ENCODE measurements at regions not wholly inside any gene's neighbourhood (a gene's known extent, or its start where the extent isn't known, plus 50 kb on each side); places are given as distances from the start of the nearest gene placed in this dataset.
"Not testable (repeated sequence)": the region's sequence is repeated elsewhere in the genome, so short reads cannot be mapped to it uniquely, and the experiment has no call there.

- no peak for TF ChIP-seq CTCF (IDR thresholded peaks at IDR 0.05)
- no peak for TF ChIP-seq POLR2A (IDR thresholded peaks at IDR 0.05)
- Histone ChIP-seq H3K4me1 (no peaks in the 10 kb centered on the region), H3K27ac (no peak overlapping the region), H3K36me3 (no peaks in the 10 kb centered on the region), H3K4me3 (replicated peaks in 1 of 3) (no peak overlapping the region), H3K9me3 (no peaks in the 10 kb centered on the region), H3K27me3 (no peaks in the 10 kb centered on the region)
- 88 to 89% methylated on average over 14 of the region's 14 CpGs for WGBS, 2 donors
- intact Hi-C loops (cut with DNase I): no loop called here
- DNase-seq: no peak
Observed at GRCh38 chr2:144747571-144747970, 227.7 kb upstream of the ZEB2 start.

GRCh38 chr2:144745424-144745823 is 225.5 kb upstream of the ZEB2 start:
- no peaks in the 10 kb centered on the region for H3K9me3 ChIP-seq
- H3K36me3 ChIP-seq: no peaks in the 10 kb centered on the region
- no peak for DNase-seq
- H3K27ac ChIP-seq: no peak overlapping the region
- no peaks in the 10 kb centered on the region for H3K4me1 ChIP-seq
- intact Hi-C loops (cut with DNase I): no loop called here
- H3K4me3 ChIP-seq (replicated peaks in 1 of 3): no peak overlapping the region
- no peaks in the 10 kb centered on the region for H3K27me3 ChIP-seq
- WGBS, 2 donors: 88 to 93% methylated on average over 4 to 6 of the region's 6 CpGs
- TF ChIP-seq POLR2A (IDR thresholded peaks at IDR 0.05): no peak

- DNase-seq: no peak
- no peak overlapping the region for H3K4me3 ChIP-seq (replicated peaks in 1 of 3)
- H3K27me3 ChIP-seq: no peaks in the 10 kb centered on the region
- H3K4me1 ChIP-seq: no peaks in the 10 kb centered on the region
- H3K9me3 ChIP-seq: no peaks in the 10 kb centered on the region
- no peaks in the 10 kb centered on the region for H3K36me3 ChIP-seq
- intact Hi-C loops (cut with DNase I): no loop called here
- TF ChIP-seq CTCF (IDR thresholded peaks at IDR 0.05) (no peak), POLR2A (IDR thresholded peaks at IDR 0.05) (no peak)
- H3K27ac ChIP-seq: no peak overlapping the region
Observed at GRCh38 chr2:144738749-144739148, 218.8 kb upstream of the ZEB2 start.

- intact Hi-C loops (cut with DNase I): no loop called here
- no peaks in the 10 kb centered on the region for H3K4me1 ChIP-seq
- 66 to 68% methylated on average over 2 of the region's 2 CpGs for WGBS, 2 donors
Observed at GRCh38 chr2:144730711-144731110, 210.8 kb upstream of the ZEB2 start.

GRCh38 chr2:144724460-144724859 is 204.5 kb upstream of the ZEB2 start:
- H3K4me3 ChIP-seq (replicated peaks in 1 of 3); DNase-seq; intact Hi-C loops (cut with DNase I); H3K27me3 ChIP-seq; H3K36me3 ChIP-seq; H3K4me1 ChIP-seq; H3K27ac ChIP-seq; H3K9me3 ChIP-seq: not testable (repeated sequence)
- 78 to 84% methylated on average over 2 of the region's 2 CpGs for WGBS, 2 donors

More at GRCh38 chr2:144730711-144731110, 210.8 kb upstream of the ZEB2 start:
- no peak for DNase-seq
- Histone ChIP-seq H3K4me3 (replicated peaks in 1 of 3) (no peak overlapping the region), H3K27me3 (no peaks in the 10 kb centered on the region), H3K36me3 (no peaks in the 10 kb centered on the region), H3K9me3 (no peaks in the 10 kb centered on the region), H3K27ac (no peak overlapping the region)
- TF ChIP-seq CTCF (IDR thresholded peaks at IDR 0.05) (no peak), POLR2A (IDR thresholded peaks at IDR 0.05) (no peak)

GRCh38 chr2:144718376-144718775 is 198.5 kb upstream of the ZEB2 start:
- H3K36me3 ChIP-seq: no peaks in the 10 kb centered on the region
- TF ChIP-seq POLR2A (IDR thresholded peaks at IDR 0.05) (no peak), CTCF (IDR thresholded peaks at IDR 0.05) (no peak)
- no peak overlapping the region for H3K27ac ChIP-seq
- DNase-seq: no peak
- peaks cover 0 to 12% of the 10 kb centered on the region in 2 donors for H3K4me1 ChIP-seq
- H3K4me3 ChIP-seq (replicated peaks in 1 of 3): no peak overlapping the region
- no peaks in the 10 kb centered on the region for H3K9me3 ChIP-seq
- intact Hi-C loops (cut with DNase I): no loop called here
- no peaks in the 10 kb centered on the region for H3K27me3 ChIP-seq
